HCT116 (cell line): ENCODE measurements at regions not wholly inside any gene's neighbourhood (a gene's known extent, or its start where the extent isn't known, plus 50 kb on each side); places are given as distances from the start of the nearest gene placed in this dataset.

Source experiments
- ATAC-seq: fragments of 200-7000 bp; cut with Tn5 transposase; 2 replicates; pipeline ENCODE4 v1.9.1; 2020; ENCODE audit warnings: mild to moderate bottlenecking, moderate library complexity
- BruUV-seq: library from RNA; stranded (reverse); fragments of 400-500 nt; replicated peaks from 2 replicates; lab custom pipeline; 2021; lab: Mats Ljungman, UMichigan
- CTCF ChIA-PET: fragments of 300-600 bp; sonication (Branson Sonifier 250); formaldehyde crosslinking; loops from one replicate; lab custom pipeline; 2021; ENCODE audit warnings: antibody characterized with exemption; lab: Charles Lee
- POLR2A ChIA-PET: fragments of 300-600, 350-600 bp; sonication (Branson Sonifier 250); formaldehyde crosslinking; loops from one replicate; lab custom pipeline; 2021; ENCODE audit warnings: antibody characterized with exemption; lab: Charles Lee
- RAD21 ChIA-PET, 2 experiments: fragments of 300-600 bp; sonication (Branson Sonifier 250); formaldehyde crosslinking; loops; one replicate each; lab custom pipeline; 2023; ENCODE audit warnings: low total read pairs in 2 of 2; ENCODE audit not compliant: uncharacterized antibody in 2 of 2, unreplicated experiment in 2 of 2, low non-redundant PET in 1 of 2; lab: Charles Lee
- DNase-seq: peaks from one replicate; pipeline ENCODE4 v3.0.0-alpha.2; 2010; ENCODE audit warnings: low read depth, low spot score
- H2AFZ ChIP-seq: fragments of 200-600 bp; shearing (Covaris generic), sonication (generic); 2 replicates; pipeline ENCODE4 v1.6.1; 2017; ENCODE audit warnings: low read depth, mixed run types, mixed read lengths, antibody characterized with exemption, low read length; ENCODE audit not compliant: poor library complexity, severe bottlenecking
- H3K27ac ChIP-seq: 2 replicates; pipeline ENCODE4 v1.5.1; 2012; ENCODE audit warnings: low read depth, low read length
- H3K27me3 ChIP-seq: fragments of 200-600 bp; sonication (generic); 2 replicates; pipeline ENCODE4 v1.6.1; 2016; ENCODE audit warnings: mixed run types, low read length, mixed read lengths; ENCODE audit not compliant: insufficient read depth
- H3K36me3 ChIP-seq, 2 experiments: fragments of 200-500 bp in 1 of 2; fragments of 200-600 bp in 1 of 2; sonication (Bioruptor generic) in 1 of 2; sonication (generic) in 1 of 2; 2 replicates each; pipeline versions ENCODE4 v1.5.1 to v1.6.1; 2014 to 2016; ENCODE audit warnings: low read length in 2 of 2, inconsistent platforms in 1 of 2, mixed read lengths in 1 of 2, mixed run types in 1 of 2; ENCODE audit not compliant: insufficient read depth in 2 of 2, control insufficient read depth in 1 of 2
- H3K4me1 ChIP-seq, 2 experiments: fragments of 200-600 bp in 1 of 2; sonication (generic) in 1 of 2; 2 replicates each; pipeline versions ENCODE4 v1.5.1 to v1.6.1; 2012 to 2017; ENCODE audit warnings: low read length in 2 of 2, inconsistent platforms in 1 of 2, mild to moderate bottlenecking in 1 of 2, mixed read lengths in 1 of 2, mixed run types in 1 of 2, moderate library complexity in 1 of 2; ENCODE audit not compliant: insufficient read depth in 2 of 2, control insufficient read depth in 1 of 2
- H3K4me2 ChIP-seq: fragments of 200-600 bp; sonication (generic); 2 replicates; pipeline ENCODE4 v1.6.1; 2017; ENCODE audit warnings: mixed run types, low read length, mixed read lengths
- H3K4me3 ChIP-seq, 2 experiments: fragments of 200-600 bp in 1 of 2; sonication (generic) in 1 of 2; replicated peaks in 1 of 2; 2 replicates each; pipeline ENCODE4 v1.5.1; 2011 to 2016; ENCODE audit warnings: low read length in 2 of 2, control low read depth in 1 of 2, low read depth in 1 of 2, mild to moderate bottlenecking in 1 of 2, mixed read lengths in 1 of 2, mixed run types in 1 of 2
- H3K79me2 ChIP-seq: fragments of 200-600 bp; sonication (generic); 2 replicates; pipeline ENCODE4 v1.6.1; 2017; ENCODE audit warnings: mild to moderate bottlenecking, mixed run types, low read length, moderate library complexity, mixed read lengths; ENCODE audit not compliant: insufficient read depth
- H3K9ac ChIP-seq: fragments of 200-600 bp; sonication (generic); 2 replicates; pipeline ENCODE4 v1.6.1; 2016; ENCODE audit warnings: low read length, mixed read lengths
- H3K9me2 ChIP-seq: fragments of 200-600 bp; sonication (generic), shearing (Covaris generic); 2 replicates; pipeline ENCODE4 v1.6.1; 2017; ENCODE audit warnings: mixed run types, mild to moderate bottlenecking, moderate library complexity; ENCODE audit not compliant: insufficient read depth
- H3K9me3 ChIP-seq, 2 experiments: fragments of 200-500 bp in 1 of 2; fragments of 200-600 bp in 1 of 2; sonication (Bioruptor generic) in 1 of 2; sonication (generic) in 1 of 2; 2 replicates each; pipeline ENCODE4 v1.6.1; 2014 to 2017; ENCODE audit warnings: low read length in 2 of 2, mixed read lengths in 2 of 2, inconsistent platforms in 1 of 2, low read depth in 1 of 2, mild to moderate bottlenecking in 1 of 2, mixed run types in 1 of 2, moderate library complexity in 1 of 2; ENCODE audit not compliant: control insufficient read depth in 1 of 2, insufficient read depth in 1 of 2
- H4K20me1 ChIP-seq: fragments of 200-600 bp; sonication (generic), shearing (Covaris generic); 2 replicates; pipeline ENCODE4 v1.6.1; 2017; ENCODE audit warnings: mixed run types, mild to moderate bottlenecking, moderate library complexity; ENCODE audit not compliant: insufficient read depth
- CEBPB ChIP-seq: IDR thresholded peaks from 2 replicates; pipeline ENCODE4 v1.6.1; 2012; ENCODE audit warnings: low read depth
- EGR1 ChIP-seq: IDR thresholded peaks from 2 replicates; pipeline ENCODE4 v1.6.1; 2012; ENCODE audit warnings: low read depth
- JUND ChIP-seq: IDR thresholded peaks from 2 replicates; pipeline ENCODE4 v1.6.1; 2012
- POLR2AphosphoS5 ChIP-seq: IDR thresholded peaks from 2 replicates; pipeline ENCODE4 v1.6.1; 2011; ENCODE audit warnings: mild to moderate bottlenecking, low read depth, low read length, moderate library complexity
- RAD21 ChIP-seq: IDR thresholded peaks from 2 replicates; pipeline ENCODE4 v1.6.1; 2012; ENCODE audit warnings: low read depth, mild to moderate bottlenecking
- SP1 ChIP-seq: IDR thresholded peaks from 2 replicates; pipeline ENCODE4 v1.6.1; 2012; ENCODE audit warnings: low read depth
- TCF7L2 ChIP-seq: IDR thresholded peaks from 2 replicates; pipeline ENCODE4 v1.7.0; 2011; ENCODE audit warnings: borderline replicate concordance, inconsistent platforms; ENCODE audit not compliant: insufficient read depth, insufficient read length; ENCODE audit errors: extremely low read depth
- ZNF274 ChIP-seq: fragments of 200-500 bp; sonication (Bioruptor generic); IDR thresholded peaks from 2 replicates; pipeline ENCODE4 v1.6.1; 2014; ENCODE audit warnings: mild to moderate bottlenecking, low read depth, low read length, inconsistent platforms
- intact Hi-C: fragments of 100-400 bp; cut with micrococcal nuclease; formaldehyde crosslinking; loops from 2 replicates; pipeline ENCODE4 v1.10.0; 2022
- TF ChIP-seq, protein P1 (sequence below), 3 experiments: fragments of 200-600 bp in 1 of 3; sonication (generic) in 1 of 3; IDR thresholded peaks in 2 of 3; conservative IDR thresholded peaks in 1 of 3; 2 replicates each; pipeline ENCODE4 v1.5.1; 2012 to 2017; ENCODE audit warnings: low read depth in 2 of 3, low read length in 2 of 3, antibody characterized with exemption in 1 of 3, borderline replicate concordance in 1 of 3, control low read depth in 1 of 3, mild to moderate bottlenecking in 1 of 3, mixed read lengths in 1 of 3, mixed run types in 1 of 3, moderate library complexity in 1 of 3; ENCODE audit not compliant: insufficient read depth in 1 of 3
- TF ChIP-seq, protein P2 (sequence below): IDR thresholded peaks from 2 replicates; pipeline ENCODE4 v1.6.1; 2011; ENCODE audit warnings: mild to moderate bottlenecking, low read length, moderate library complexity; ENCODE audit not compliant: insufficient replicate concordance; ENCODE audit errors: extremely low read depth

DNA sequence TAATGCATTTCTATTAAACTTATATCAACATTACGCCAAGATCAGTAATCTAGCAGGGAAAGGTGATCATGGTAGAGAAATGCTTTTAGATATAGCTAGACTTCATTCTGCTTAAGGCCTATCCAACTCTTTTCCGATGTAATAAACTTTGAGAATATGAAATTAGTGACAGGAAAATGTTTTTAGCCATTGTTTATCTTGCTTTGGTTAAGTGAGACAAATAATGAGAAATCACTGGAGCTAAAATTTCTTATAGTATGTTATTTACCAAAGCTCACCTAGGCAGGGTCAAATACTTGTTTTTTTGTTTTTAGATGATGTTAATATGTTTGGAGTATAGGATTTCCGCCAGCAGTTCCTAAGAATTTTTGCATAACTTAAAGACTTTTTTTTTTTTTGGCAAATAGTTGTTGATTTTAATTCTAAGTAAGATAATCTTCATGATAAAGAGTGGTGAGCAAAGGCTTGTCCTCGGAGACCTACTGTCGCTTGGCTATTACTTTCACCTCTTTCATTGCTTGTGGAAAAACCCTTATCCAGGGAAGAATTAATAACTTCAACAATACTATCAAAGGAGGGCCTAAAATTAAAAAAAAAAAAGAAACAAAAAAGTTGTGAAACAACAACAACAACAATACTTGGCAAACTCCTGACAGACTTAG is 98.3 kb downstream of the SOX4 start:
- Histone ChIP-seq H3K9me2 (no peaks in the 10 kb centered on the region), H3K27ac (no peak overlapping the region), H3K4me2 (no peak overlapping the region), H3K4me3 (no peak overlapping the region), H4K20me1 (no peaks in the 10 kb centered on the region), H3K9me3 (no peaks in the 10 kb centered on the region), H3K27me3 (no peaks in the 10 kb centered on the region), H2AFZ (no peak overlapping the region), H3K79me2 (no peaks in the 10 kb centered on the region), H3K4me1 (no peaks in the 10 kb centered on the region), H3K9ac (no peak overlapping the region), H3K36me3 (no peaks in the 10 kb centered on the region)
- DNase-seq (no peak), ATAC-seq (no peak)
- no peak for TF ChIP-seq SP1
- no peak for TF ChIP-seq JUND
- no peak for TF ChIP-seq POLR2AphosphoS5
- no peak for TF ChIP-seq TCF7L2
- no peak for TF ChIP-seq RAD21
- TF ChIP-seq EGR1 = no peak
- TF ChIP-seq CEBPB = no peak
- TF ChIP-seq, protein P1, sequence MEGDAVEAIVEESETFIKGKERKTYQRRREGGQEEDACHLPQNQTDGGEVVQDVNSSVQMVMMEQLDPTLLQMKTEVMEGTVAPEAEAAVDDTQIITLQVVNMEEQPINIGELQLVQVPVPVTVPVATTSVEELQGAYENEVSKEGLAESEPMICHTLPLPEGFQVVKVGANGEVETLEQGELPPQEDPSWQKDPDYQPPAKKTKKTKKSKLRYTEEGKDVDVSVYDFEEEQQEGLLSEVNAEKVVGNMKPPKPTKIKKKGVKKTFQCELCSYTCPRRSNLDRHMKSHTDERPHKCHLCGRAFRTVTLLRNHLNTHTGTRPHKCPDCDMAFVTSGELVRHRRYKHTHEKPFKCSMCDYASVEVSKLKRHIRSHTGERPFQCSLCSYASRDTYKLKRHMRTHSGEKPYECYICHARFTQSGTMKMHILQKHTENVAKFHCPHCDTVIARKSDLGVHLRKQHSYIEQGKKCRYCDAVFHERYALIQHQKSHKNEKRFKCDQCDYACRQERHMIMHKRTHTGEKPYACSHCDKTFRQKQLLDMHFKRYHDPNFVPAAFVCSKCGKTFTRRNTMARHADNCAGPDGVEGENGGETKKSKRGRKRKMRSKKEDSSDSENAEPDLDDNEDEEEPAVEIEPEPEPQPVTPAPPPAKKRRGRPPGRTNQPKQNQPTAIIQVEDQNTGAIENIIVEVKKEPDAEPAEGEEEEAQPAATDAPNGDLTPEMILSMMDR (IDR thresholded peaks at IDR 0.05 in 2 of 3, conservative IDR thresholded peaks at IDR 0.05 in 1 of 3; ENCODE audit: borderline replicate concordance in 1 of 3, insufficient read depth in 1 of 3, low read depth in 2 of 3, low read length in 2 of 3) = no peak
- no peak for TF ChIP-seq ZNF274
- TF ChIP-seq, protein P2, sequence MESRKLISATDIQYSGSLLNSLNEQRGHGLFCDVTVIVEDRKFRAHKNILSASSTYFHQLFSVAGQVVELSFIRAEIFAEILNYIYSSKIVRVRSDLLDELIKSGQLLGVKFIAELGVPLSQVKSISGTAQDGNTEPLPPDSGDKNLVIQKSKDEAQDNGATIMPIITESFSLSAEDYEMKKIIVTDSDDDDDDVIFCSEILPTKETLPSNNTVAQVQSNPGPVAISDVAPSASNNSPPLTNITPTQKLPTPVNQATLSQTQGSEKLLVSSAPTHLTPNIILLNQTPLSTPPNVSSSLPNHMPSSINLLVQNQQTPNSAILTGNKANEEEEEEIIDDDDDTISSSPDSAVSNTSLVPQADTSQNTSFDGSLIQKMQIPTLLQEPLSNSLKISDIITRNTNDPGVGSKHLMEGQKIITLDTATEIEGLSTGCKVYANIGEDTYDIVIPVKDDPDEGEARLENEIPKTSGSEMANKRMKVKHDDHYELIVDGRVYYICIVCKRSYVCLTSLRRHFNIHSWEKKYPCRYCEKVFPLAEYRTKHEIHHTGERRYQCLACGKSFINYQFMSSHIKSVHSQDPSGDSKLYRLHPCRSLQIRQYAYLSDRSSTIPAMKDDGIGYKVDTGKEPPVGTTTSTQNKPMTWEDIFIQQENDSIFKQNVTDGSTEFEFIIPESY = no peak
- POLR2A ChIA-PET = no interaction called here
- CTCF ChIA-PET = no interaction called here
- RAD21 ChIA-PET = no interaction called here
- no TSS peak for BruUV-seq
- intact Hi-C loops = no loop called here
